ENCODE measurements at regions not wholly inside any gene's neighbourhood (a gene's known extent, or its start where the extent isn't known, plus 50 kb on each side); places are given as distances from the start of the nearest gene placed in this dataset.

DNA sequence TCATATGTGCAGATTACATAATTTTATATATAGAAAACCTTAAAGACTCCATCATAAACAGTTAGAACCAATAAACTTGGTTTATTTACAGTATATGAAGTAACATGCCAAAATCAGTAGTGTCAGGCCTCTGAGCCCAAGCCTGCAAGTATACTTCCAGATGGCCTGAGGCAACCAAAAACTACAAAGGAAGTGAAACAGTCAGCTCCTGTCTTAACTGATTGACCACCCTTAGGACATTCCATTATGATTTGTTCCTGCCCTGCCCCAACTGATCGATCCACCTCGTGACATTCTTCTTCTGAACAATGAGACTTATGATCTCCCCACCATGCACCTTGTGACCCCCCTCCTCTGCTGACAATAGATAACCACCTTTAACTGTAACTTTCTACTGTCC lies 630.3 kb downstream of the AMY1C start:
- H3K9me3 ChIP-seq (replicated peaks; ENCODE audit: control insufficient read depth, insufficient read depth, low read length) = no peaks in the 10 kb centered on the region
- no peaks in the 10 kb centered on the region for H4K20me1 ChIP-seq (ENCODE audit: control insufficient read depth, insufficient read depth)
- ChIA-PET RAD21 (ENCODE audit: unreplicated experiment) (no interaction called here), SMC1A (ENCODE audit: uncharacterized antibody, unreplicated experiment) (no interaction called here), CTCF (no interaction called here), POLR2A (no interaction called here)
- H3K4me1 ChIP-seq (ENCODE audit: control insufficient read depth, insufficient read depth, low read length) = no peaks in the 10 kb centered on the region
- FAIRE-seq (no peak), DNase-seq (ENCODE audit: low read depth, low spot score) (no peak), ATAC-seq (no peak)
- no peak overlapping the region for H3K4me3 ChIP-seq
- in situ Hi-C loops (cut with MboI) (no loop called here), intact Hi-C loops (cut with micrococcal nuclease; ENCODE audit: unreplicated experiment) (no loop called here)
- TF ChIP-seq SMAD1 (IDR thresholded peaks at IDR 0.05; ENCODE audit: low read depth, partially characterized antibody) = no peak
- TF ChIP-seq, protein P1, sequence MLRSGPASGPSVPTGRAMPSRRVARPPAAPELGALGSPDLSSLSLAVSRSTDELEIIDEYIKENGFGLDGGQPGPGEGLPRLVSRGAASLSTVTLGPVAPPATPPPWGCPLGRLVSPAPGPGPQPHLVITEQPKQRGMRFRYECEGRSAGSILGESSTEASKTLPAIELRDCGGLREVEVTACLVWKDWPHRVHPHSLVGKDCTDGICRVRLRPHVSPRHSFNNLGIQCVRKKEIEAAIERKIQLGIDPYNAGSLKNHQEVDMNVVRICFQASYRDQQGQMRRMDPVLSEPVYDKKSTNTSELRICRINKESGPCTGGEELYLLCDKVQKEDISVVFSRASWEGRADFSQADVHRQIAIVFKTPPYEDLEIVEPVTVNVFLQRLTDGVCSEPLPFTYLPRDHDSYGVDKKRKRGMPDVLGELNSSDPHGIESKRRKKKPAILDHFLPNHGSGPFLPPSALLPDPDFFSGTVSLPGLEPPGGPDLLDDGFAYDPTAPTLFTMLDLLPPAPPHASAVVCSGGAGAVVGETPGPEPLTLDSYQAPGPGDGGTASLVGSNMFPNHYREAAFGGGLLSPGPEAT (IDR thresholded peaks at IDR 0.05; ENCODE audit: low read depth) = no peak
- TF ChIP-seq POLR2AphosphoS5 (IDR thresholded peaks at IDR 0.05; ENCODE audit: low read length) = no peak
- no peak for TF ChIP-seq NR2C2 (IDR thresholded peaks at IDR 0.05; ENCODE audit: borderline replicate concordance, control insufficient read depth, insufficient read length, low read depth)
- TF ChIP-seq MEF2A (IDR thresholded peaks at IDR 0.05; ENCODE audit: insufficient read depth, low read depth, low read length) = no peak
- no peak for TF ChIP-seq ZNF24 (IDR thresholded peaks at IDR 0.05)
- no peak overlapping the region for H3K4me2 ChIP-seq (ENCODE audit: control insufficient read depth, insufficient read depth)
- no peak overlapping the region for H3K9ac ChIP-seq (ENCODE audit: control insufficient read depth, insufficient read depth, low read length)
- no TSS peak for BruUV-seq (replicated peaks)
- H3K36me3 ChIP-seq (ENCODE audit: control insufficient read depth in 2 of 2, insufficient read depth in 2 of 2, low read length in 1 of 2) = no peaks in the 10 kb centered on the region
- no peaks in the 10 kb centered on the region for H3K27me3 ChIP-seq (replicated peaks in 1 of 2; ENCODE audit: control insufficient read depth in 2 of 2, insufficient read depth in 2 of 2, low read length in 1 of 2)
- H2AFZ ChIP-seq (ENCODE audit: control insufficient read depth, low read depth, low read length) = no peak overlapping the region
- 79% methylated on average over 2 of the region's 2 CpGs for WGBS (ENCODE audit: insufficient coverage, insufficient replicate concordance, low lambda C conversion rate, missing lambda C conversion rate)
- H3K79me2 ChIP-seq (ENCODE audit: control insufficient read depth, insufficient read depth, low read length) = no peaks in the 10 kb centered on the region
- no peak overlapping the region for H3K27ac ChIP-seq (ENCODE audit: control insufficient read depth, insufficient read depth)

Measured in GM12878 (cell line).